Left ventricle myocardium inferior (tissue), 1 donor: ENCODE measurements at regions not wholly inside any gene's neighbourhood (a gene's known extent, or its start where the extent isn't known, plus 50 kb on each side); places are given as distances from the start of the nearest gene placed in this dataset.
"Not testable (repeated sequence)": the region's sequence is repeated elsewhere in the genome, so short reads cannot be mapped to it uniquely, and the experiment has no call there.

Experiments used
- DNase-seq: peaks from one replicate; pipeline ENCODE4 v3.0.0-alpha.2; 2020
- H3K27ac ChIP-seq: fragments of 200-600 bp; replicated peaks from 2 replicates; pipeline ENCODE4 v1.8.0; 2021
- H3K27me3 ChIP-seq: fragments of 200-600 bp; 2 replicates; pipeline ENCODE4 v1.8.0; 2021; ENCODE audit warnings: low read depth
- H3K36me3 ChIP-seq: fragments of 200-600 bp; 2 replicates; pipeline ENCODE4 v1.8.0; 2021
- H3K4me1 ChIP-seq: fragments of 200-600 bp; 2 replicates; pipeline ENCODE4 v1.8.0; 2021
- H3K4me3 ChIP-seq: fragments of 200-600 bp; 2 replicates; pipeline ENCODE4 v1.8.0; 2021; ENCODE audit warnings: mild to moderate bottlenecking, moderate library complexity
- H3K9me3 ChIP-seq: fragments of 200-600 bp; replicated peaks from 2 replicates; pipeline ENCODE4 v1.8.0; 2021
- intact Hi-C: fragments of 100-400 bp; cut with micrococcal nuclease; formaldehyde crosslinking; loops from one replicate; pipeline ENCODE4 v1.11.0; 2022
- TF ChIP-seq, protein P1 (sequence below): fragments of 200-600 bp; IDR thresholded peaks from 2 replicates; pipeline ENCODE4 v1.8.0; 2021; ENCODE audit warnings: antibody characterized with exemption, mild to moderate bottlenecking, borderline replicate concordance
- donor health status: DM: no; HTN: yes; CAD: no; lungs with severe emphysema.

DNA sequence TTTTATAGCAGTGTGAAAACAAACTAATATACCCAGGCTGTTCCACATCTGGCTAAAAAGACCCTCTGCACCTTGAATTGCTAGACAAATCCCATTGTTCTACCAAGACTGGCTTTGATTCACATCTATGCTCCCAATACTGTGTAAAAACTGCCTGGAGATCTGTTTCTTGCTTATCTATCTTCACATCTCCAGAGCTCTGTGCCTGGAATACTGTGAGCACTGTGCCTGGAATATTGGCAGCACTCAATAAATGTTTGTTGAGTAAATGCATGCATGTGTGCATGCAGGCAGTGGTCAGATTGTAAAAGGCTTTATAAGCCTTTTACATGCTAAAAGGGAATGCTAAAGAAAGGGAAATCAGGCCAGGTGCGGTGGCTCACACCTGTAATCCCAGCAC is 75.5 kb upstream of the APP start:
- Histone ChIP-seq H3K36me3 (no peaks in the 10 kb centered on the region), H3K27ac (no peak overlapping the region), H3K27me3 (no peaks in the 10 kb centered on the region), H3K4me3 (no peak overlapping the region), H3K4me1 (no peaks in the 10 kb centered on the region), H3K9me3 (no peaks in the 10 kb centered on the region)
- no peak for DNase-seq
- intact Hi-C loops: no loop called here
- TF ChIP-seq, protein P1, sequence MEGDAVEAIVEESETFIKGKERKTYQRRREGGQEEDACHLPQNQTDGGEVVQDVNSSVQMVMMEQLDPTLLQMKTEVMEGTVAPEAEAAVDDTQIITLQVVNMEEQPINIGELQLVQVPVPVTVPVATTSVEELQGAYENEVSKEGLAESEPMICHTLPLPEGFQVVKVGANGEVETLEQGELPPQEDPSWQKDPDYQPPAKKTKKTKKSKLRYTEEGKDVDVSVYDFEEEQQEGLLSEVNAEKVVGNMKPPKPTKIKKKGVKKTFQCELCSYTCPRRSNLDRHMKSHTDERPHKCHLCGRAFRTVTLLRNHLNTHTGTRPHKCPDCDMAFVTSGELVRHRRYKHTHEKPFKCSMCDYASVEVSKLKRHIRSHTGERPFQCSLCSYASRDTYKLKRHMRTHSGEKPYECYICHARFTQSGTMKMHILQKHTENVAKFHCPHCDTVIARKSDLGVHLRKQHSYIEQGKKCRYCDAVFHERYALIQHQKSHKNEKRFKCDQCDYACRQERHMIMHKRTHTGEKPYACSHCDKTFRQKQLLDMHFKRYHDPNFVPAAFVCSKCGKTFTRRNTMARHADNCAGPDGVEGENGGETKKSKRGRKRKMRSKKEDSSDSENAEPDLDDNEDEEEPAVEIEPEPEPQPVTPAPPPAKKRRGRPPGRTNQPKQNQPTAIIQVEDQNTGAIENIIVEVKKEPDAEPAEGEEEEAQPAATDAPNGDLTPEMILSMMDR: no peak

DNA sequence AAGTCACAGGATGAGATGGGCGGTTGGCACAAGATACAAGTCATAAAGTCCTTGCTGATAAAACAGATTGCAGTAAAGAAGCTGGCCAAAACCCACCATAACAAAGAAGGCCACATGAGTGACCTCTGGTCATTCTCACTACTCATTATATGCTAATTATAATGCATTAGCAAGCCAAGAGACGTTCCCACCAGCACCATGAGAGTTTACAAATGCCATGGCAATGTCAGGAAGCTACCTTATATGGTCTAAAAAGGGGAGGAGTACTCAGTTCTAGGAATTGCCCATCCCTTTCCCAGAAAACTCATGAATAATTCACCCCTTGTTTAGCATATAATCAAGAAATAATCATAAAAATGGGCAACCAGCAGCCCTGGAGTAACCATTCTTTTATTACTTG is 74.9 kb upstream of the APP start:
- intact Hi-C loops: no loop called here
- H3K4me3 ChIP-seq: no peak overlapping the region

DNA sequence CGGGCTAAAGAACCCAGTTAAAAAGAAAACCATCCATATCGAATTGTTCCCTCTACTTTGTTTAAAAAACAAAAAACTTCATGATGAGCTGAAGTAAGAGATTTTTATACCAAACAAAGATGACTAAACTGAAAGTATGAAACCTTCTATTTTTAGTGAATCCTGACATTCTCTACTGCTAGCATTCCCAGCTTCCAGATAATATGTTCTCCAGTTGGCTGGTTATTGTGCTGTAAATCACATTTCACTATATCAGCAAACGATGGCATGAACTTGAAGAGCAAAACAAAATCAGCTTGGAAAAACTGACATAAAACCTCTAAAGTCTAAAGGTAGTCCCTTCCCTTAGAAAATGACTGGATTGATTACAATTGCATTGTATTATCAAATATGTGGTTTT is 68.1 kb upstream of the APP start:
- Histone ChIP-seq H3K4me1 (no peaks in the 10 kb centered on the region), H3K9me3 (no peaks in the 10 kb centered on the region), H3K4me3 (no peak overlapping the region), H3K36me3 (no peaks in the 10 kb centered on the region), H3K27ac (no peak overlapping the region), H3K27me3 (no peaks in the 10 kb centered on the region)
- TF ChIP-seq, protein P1: no peak
- intact Hi-C loops: no loop called here
- no peak for DNase-seq

More for the DNA sequence above, 74.9 kb upstream of the APP start:
- H3K36me3 ChIP-seq: no peaks in the 10 kb centered on the region
- H3K27ac ChIP-seq: no peak overlapping the region
- TF ChIP-seq, protein P1: no peak
- H3K9me3 ChIP-seq: no peaks in the 10 kb centered on the region
- no peak for DNase-seq
- H3K27me3 ChIP-seq: no peaks in the 10 kb centered on the region
- no peaks in the 10 kb centered on the region for H3K4me1 ChIP-seq

DNA sequence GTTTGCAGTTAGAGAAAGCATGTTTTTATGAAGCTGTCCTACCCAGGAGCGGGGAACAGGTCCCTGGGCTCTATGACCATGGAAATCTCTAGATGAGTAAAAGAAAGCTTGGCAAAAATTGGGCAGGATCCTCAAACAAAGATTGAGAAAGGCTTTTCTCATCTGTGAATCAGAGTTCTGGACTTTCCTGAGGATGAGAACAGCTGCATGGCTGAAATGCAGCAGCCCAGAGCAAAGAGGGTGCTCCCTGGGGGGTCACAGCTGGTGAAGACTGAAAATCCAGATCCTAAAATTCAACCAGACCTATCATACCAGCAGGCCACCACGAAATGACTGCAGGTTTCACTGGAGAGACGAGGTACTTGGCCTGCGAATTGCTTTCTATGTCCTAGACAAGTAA is 65.7 kb upstream of the APP start:
- TF ChIP-seq, protein P1: no peak
- no peaks in the 10 kb centered on the region for H3K4me1 ChIP-seq
- no peak overlapping the region for H3K4me3 ChIP-seq
- no peak overlapping the region for H3K27ac ChIP-seq
- intact Hi-C loops: no loop called here
- DNase-seq: no peak
- no peaks in the 10 kb centered on the region for H3K36me3 ChIP-seq
- H3K9me3 ChIP-seq: no peaks in the 10 kb centered on the region
- H3K27me3 ChIP-seq: no peaks in the 10 kb centered on the region

DNA sequence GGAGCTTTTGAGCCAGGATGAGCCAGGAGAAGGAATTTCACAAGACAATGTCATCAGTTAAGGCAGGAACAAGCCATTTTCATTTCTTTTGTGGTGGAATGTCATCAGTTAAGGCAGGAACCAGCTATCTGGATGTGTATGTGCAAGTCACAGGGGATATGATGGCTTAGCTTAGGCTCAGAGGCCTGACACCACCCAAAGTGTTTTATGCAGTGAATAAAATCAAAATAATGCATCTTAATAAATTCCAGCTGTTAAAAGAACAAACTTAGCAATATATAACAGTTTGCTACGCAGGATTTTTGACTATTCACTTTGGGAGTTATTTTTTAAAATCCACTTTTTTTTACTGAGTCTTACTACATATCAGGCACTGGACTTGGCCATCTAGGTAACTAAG is 62.7 kb upstream of the APP start:
- H3K36me3 ChIP-seq, H3K27ac ChIP-seq, H3K27me3 ChIP-seq, H3K9me3 ChIP-seq, intact Hi-C loops, H3K4me1 ChIP-seq, H3K4me3 ChIP-seq, DNase-seq: not testable (repeated sequence)

DNA sequence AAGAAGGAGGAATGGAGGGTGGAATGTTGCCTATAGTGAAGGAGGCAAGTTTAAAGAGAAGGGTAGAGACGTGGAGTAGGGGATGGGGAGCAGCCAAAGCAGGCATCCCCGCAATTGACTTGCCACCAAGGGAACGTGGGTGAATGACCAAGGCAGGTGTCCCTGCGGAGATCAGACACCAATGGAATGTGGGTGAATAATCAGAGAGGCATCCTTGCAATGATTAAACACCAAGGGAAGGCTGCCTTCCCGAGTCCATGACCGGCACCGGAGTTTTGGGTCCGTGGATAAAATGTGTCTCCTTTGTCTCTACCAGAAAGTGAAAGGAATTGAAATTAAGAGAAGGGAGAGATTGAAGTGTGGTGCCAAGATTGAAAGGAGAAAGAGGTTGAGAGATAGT is 61.9 kb upstream of the APP start:
- DNase-seq, H3K27me3 ChIP-seq, H3K27ac ChIP-seq, intact Hi-C loops, H3K4me1 ChIP-seq, H3K4me3 ChIP-seq, H3K36me3 ChIP-seq, H3K9me3 ChIP-seq: not testable (repeated sequence)

DNA sequence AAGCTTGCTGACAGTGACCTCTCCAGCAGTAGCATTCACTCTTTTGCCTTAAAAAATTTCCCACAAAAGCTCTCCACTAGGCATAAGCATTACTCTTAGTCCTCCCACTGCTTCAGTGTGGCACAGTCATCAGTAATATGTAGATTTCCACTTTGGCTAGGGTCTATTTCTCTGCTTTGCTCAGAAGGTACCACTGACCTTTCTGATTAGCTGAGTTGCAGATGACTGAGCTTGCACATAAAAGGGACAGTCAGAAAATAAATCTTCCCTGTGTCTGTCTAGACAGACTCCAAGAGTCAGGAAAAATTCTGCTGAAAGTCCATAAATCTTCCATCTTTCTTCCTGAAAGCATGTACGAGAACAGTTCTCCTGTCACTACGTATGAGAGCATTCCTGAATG is 56.6 kb upstream of the APP start:
- intact Hi-C loops: no loop called here
- Histone ChIP-seq H3K36me3 (no peaks in the 10 kb centered on the region), H3K9me3 (no peaks in the 10 kb centered on the region), H3K27me3 (no peaks in the 10 kb centered on the region), H3K4me1 (no peaks in the 10 kb centered on the region), H3K27ac (no peak overlapping the region), H3K4me3 (no peak overlapping the region)
- no peak for DNase-seq
- TF ChIP-seq, protein P1: no peak
